ENCODE measurements at regions not wholly inside any gene's neighbourhood (a gene's known extent, or its start where the extent isn't known, plus 50 kb on each side); places are given as distances from the start of the nearest gene placed in this dataset.

GRCh38 chr6:151690768-151691562, 116.5 kb upstream of the ESR1 start:
- Histone ChIP-seq H4K91ac (ENCODE audit: insufficient read depth, low read depth, low read length) (no peak overlapping the region), H2AK9ac (replicated peaks; ENCODE audit: low read depth, low read length, poor library complexity) (no peak overlapping the region), H3K4ac (ENCODE audit: low read depth, low read length) (no peak overlapping the region), H2BK20ac (ENCODE audit: low read depth, low read length) (no peak overlapping the region), H3K9me3 (ENCODE audit: control insufficient read depth, insufficient read depth, low read length) (no peaks in the 10 kb centered on the region; the same call in 1 of the 2 replicates), H2BK15ac (ENCODE audit: low read depth, low read length) (no peak overlapping the region), H2BK5ac (ENCODE audit: low read depth, low read length, poor library complexity, severe bottlenecking) (no peak overlapping the region), H4K8ac (ENCODE audit: low read depth in 2 of 2, low read length in 2 of 2) (no peak overlapping the region), H3K9me1 (ENCODE audit: insufficient read depth, low read length) (no peaks in the 10 kb centered on the region), H2AFZ (replicated peaks; ENCODE audit: low read length, poor library complexity) (no peak overlapping the region), H3K23ac (ENCODE audit: low read depth, low read length) (no peak overlapping the region), H4K5ac (ENCODE audit: low read depth, low read length) (no peak overlapping the region), H3K4me1 (ENCODE audit: control insufficient read depth, insufficient read depth, low read length) (no peaks in the 10 kb centered on the region), H3K4me2 (ENCODE audit: low read depth, low read length) (peak overlapping the region; percentile 63; the same call in 1 of the 2 replicates), H3K36me3 (ENCODE audit: control insufficient read depth, insufficient read depth, low read length) (no peaks in the 10 kb centered on the region), H3K79me1 (ENCODE audit: low read depth in 1 of 2, low read length in 2 of 2) (no peaks in the 10 kb centered on the region), H3K56ac (ENCODE audit: extremely low read depth, insufficient read depth, low read length) (no peak overlapping the region), H4K20me1 (ENCODE audit: insufficient read depth, low read length) (no peaks in the 10 kb centered on the region), H3K18ac (ENCODE audit: low read depth, low read length) (no peak overlapping the region), H3K4me3 (ENCODE audit: insufficient read depth, low read depth, low read length) (no peak overlapping the region), H2AK5ac (ENCODE audit: low read depth, low read length) (no peak overlapping the region), H3K27me3 (ENCODE audit: control insufficient read depth, insufficient read depth, low read length) (no peaks in the 10 kb centered on the region), H3K14ac (replicated peaks; ENCODE audit: low read depth, low read length) (no peak overlapping the region), H3K9ac (ENCODE audit: low read depth, low read length) (no peak overlapping the region), H2BK120ac (ENCODE audit: low read depth, low read length) (no peak overlapping the region), H3K27ac (ENCODE audit: insufficient read depth, low read length) (no peak overlapping the region)
- ChIA-PET CTCF (interaction anchor here (1.0 kb wide), 1 partner anchor 67 kb away, joined by 3 read pairs; no protein-coding TSS in a partner anchor), POLR2A (ENCODE audit: unreplicated experiment) (interaction anchor here (0.5 kb wide), 1 partner anchor 29 kb away, joined by 4 read pairs; no protein-coding TSS in a partner anchor)
- DNase-seq (no peak), ATAC-seq (ENCODE audit: low read depth) (peak; percentile 66)
- in situ Hi-C loops (cut with MboI; ENCODE audit: low sequenced_read_pairs), result no loop called here
- TF ChIP-seq CEBPB (IDR thresholded peaks at IDR 0.05; ENCODE audit: low read depth, low read length), result no peak
- TF ChIP-seq, protein P1, sequence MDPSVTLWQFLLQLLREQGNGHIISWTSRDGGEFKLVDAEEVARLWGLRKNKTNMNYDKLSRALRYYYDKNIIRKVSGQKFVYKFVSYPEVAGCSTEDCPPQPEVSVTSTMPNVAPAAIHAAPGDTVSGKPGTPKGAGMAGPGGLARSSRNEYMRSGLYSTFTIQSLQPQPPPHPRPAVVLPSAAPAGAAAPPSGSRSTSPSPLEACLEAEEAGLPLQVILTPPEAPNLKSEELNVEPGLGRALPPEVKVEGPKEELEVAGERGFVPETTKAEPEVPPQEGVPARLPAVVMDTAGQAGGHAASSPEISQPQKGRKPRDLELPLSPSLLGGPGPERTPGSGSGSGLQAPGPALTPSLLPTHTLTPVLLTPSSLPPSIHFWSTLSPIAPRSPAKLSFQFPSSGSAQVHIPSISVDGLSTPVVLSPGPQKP (IDR thresholded peaks at IDR 0.05; ENCODE audit: borderline replicate concordance, low read depth, low read length), result no peak
- dilution Hi-C loops (cut with HindIII; ENCODE audit: low sequenced_read_pairs, unreplicated experiment), result no loop called here
- 75% methylated on average over 2 of the region's 8 CpGs; no CpG with 5 or more reads in 1 of the 2 experiments for WGBS, 2 experiments (ENCODE audit: extremely low coverage in 2 of 2, insufficient read length in 1 of 2)
- intact Hi-C loops (cut with micrococcal nuclease), result no loop called here
- BruUV-seq (replicated peaks), result no TSS peak
